GM12874 (cell line): ENCODE measurements at regions not wholly inside any gene's neighbourhood (a gene's known extent, or its start where the extent isn't known, plus 50 kb on each side); places are given as distances from the start of the nearest gene placed in this dataset.

Source experiments
- CTCF ChIP-seq: IDR thresholded peaks from 2 replicates; pipeline ENCODE4 v1.5.1; 2011; ENCODE audit warnings: low read depth, mild to moderate bottlenecking, control low read depth, low read length, moderate library complexity; ENCODE audit not compliant: insufficient read depth

- TF ChIP-seq CTCF = no peak
Observed at GRCh38 chrX:38890963-38891362, 89.7 kb downstream of the MID1IP1 start.

DNA sequence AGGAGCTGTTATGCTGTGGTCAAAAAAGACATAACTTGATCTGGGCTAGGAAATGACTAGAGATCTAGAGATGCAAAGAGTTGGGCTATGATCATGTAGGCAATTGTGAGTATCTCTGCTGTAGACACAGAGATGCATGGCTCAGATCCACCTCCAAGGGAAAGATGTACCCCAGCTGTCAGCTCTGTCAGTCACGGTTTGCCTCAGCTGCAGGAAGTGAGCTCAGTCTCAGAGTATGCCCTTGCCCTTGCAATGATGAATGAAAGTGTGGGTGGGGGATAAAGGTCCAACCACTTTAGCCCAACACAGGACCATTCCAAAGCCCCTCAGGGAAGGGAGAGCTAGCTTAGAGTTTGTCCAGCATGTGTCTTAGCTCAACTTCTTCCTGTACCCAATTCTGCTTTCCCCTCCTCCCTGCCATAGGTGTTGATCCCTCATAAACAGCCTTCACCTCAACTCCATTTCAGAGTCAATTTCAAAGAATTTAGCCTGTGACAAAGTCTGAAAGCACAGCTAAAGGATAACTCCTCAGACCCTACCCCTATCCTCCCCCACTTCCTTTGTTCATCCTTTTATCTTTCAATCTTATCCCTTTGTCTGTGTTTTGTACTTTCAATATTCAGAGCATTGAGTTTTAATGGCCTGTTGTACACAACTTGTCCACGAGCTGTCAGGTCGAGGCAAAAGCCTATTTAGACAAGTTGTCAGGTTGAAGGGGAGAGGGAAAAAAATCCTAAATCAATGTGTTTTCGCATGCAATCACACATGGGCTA is 90.6 kb downstream of the MID1IP1 start:
- no peak for TF ChIP-seq CTCF

DNA sequence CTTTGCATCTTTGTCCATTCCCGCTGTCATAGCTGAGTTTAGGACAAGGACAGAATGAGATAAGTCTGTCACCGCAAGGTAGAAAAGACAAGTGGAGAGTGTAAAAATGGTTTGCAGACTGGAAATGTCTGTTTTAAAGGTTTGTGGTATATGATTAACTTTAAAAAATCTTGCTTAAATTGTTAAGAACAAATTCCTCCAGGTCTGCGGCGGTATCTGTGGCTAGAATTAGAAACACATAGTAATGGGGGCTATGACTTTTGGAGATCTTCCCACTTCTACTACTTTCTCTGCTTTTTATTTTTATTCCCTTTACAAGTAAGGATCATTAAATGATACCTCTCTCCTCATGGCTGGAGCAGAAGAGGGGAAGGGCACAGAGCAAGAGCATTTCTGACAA is 92.2 kb downstream of the MID1IP1 start:
- TF ChIP-seq CTCF = no peak

DNA sequence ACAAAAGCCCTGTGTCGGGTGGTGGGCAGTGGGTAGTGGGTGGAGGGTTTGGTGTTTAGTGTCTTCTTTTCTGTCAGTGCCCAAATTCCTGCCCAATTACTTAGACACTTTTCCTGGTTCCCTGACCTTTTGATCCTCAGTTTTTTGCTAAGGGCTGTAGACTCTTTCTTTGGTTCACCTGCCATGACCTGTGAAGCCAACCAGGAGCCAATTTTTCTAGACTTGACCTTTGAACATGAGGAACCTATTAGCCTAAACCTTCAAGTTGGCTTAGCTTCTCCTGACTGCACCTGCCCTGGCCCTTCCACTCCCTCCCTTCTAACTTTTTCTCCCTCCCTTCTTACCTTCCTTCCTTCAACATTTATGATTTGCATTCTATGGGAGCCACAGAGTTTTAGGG is 94.5 kb downstream of the MID1IP1 start:
- no peak for TF ChIP-seq CTCF

DNA sequence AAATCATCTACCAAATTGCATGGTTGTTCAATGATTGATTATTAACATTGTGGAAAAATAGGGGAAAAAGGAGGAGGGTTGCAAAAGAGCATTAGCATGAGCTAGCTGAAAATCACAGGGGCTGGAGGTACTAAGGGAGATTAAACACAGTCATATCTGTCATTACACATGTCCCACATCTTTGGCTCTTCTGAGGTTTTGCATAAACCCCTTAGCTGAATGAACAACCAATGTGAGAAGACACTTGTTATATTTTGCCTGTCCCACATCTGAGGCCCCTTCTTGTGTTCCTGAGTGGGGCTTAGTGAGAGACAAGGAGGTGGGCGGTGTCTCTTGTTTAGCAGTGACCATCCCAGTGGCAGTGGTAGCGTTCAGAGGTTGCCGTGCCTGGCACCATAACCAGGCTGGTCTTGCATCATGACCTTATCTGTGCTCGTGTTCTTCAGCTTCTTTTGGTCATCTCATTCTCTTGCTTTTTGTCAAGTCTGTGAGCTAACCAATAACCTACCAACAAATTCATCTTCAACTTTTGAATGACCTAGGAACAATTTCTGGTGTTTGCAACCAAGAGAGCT is 95.6 kb downstream of the MID1IP1 start:
- no peak for TF ChIP-seq CTCF

DNA sequence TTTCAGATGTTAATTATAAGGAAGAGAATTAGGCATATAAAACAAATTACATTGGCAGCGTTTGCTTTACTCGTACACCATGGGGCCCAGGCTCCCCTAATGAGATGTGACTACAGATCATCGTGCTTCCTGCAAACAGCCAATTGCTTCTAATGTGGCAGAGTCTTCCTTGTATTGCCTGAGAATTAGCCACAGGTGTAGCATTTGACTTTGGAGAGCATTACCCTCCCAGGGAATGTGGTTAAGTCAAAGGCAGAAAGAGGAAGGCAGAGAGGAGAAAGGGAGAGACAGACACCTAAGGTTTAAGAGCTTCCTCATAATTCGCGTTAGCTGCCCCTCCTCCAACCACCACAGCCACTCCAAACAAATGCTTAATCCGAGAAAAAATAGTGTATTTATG is 97.0 kb downstream of the MID1IP1 start:
- TF ChIP-seq CTCF = no peak

DNA sequence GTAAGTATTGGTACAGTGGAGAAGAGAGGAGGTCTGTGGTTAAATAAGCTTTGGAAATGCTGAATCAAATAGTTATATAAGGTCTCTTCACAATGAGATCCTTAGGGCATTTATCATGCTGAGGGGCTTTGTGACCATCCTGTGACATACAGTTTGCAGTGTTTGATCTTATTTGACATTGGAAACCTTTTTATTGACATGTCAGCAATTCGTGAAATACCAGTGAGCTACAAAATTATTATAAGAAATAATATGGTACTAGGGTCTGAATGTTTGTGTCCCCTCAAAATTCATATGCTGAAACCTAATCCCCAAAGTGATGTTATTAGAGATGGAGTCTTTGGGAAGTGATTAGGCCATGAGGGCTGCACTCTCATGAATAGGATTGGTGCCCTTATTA is 98.4 kb downstream of the MID1IP1 start:
- TF ChIP-seq CTCF = no peak
